HL-60/S4 treated with phorbol 12-myristate 13-acetate at 8.2 ng/mL for 4 days and 3 days (cell line): ENCODE measurements at regions not wholly inside any gene's neighbourhood (a gene's known extent, or its start where the extent isn't known, plus 50 kb on each side); places are given as distances from the start of the nearest gene placed in this dataset.

ENCODE experiments used
- in situ Hi-C: fragments of 300-500 bp; cut with MboI; formaldehyde crosslinking; loops from 2 replicates; pipeline ENCODE4 v1.15.0; 2022; ENCODE audit warnings: low sequenced_read_pairs

GRCh38 chr21:27101523-27101922 lies 134.6 kb upstream of the ADAMTS5 start:
- in situ Hi-C loops = no loop called here

GRCh38 chr21:27094184-27094948 lies 127.5 kb upstream of the ADAMTS5 start:
- in situ Hi-C loops = no loop called here

GRCh38 chr21:27086630-27087029 lies 119.7 kb upstream of the ADAMTS5 start:
- in situ Hi-C loops = no loop called here

GRCh38 chr21:27086186-27086585 lies 119.3 kb upstream of the ADAMTS5 start:
- in situ Hi-C loops = no loop called here

- in situ Hi-C loops = no loop called here
Measured at GRCh38 chr21:27085387-27085786, 118.5 kb upstream of the ADAMTS5 start.

- in situ Hi-C loops = no loop called here
Measured at GRCh38 chr21:27083144-27083543, 116.3 kb upstream of the ADAMTS5 start.

- in situ Hi-C loops = no loop called here
Measured at GRCh38 chr21:27082431-27083010, 115.6 kb upstream of the ADAMTS5 start.

GRCh38 chr21:27079636-27080240 lies 112.8 kb upstream of the ADAMTS5 start:
- in situ Hi-C loops = no loop called here

GRCh38 chr21:27078915-27079314 lies 112.0 kb upstream of the ADAMTS5 start:
- in situ Hi-C loops = no loop called here

GRCh38 chr21:27077501-27077900 lies 110.6 kb upstream of the ADAMTS5 start:
- in situ Hi-C loops = no loop called here

GRCh38 chr21:27076025-27076424 lies 109.1 kb upstream of the ADAMTS5 start:
- in situ Hi-C loops = no loop called here

GRCh38 chr21:27070861-27071670 lies 104.2 kb upstream of the ADAMTS5 start:
- in situ Hi-C loops = no loop called here

- in situ Hi-C loops = no loop called here
Measured at GRCh38 chr21:27068811-27069210, 101.9 kb upstream of the ADAMTS5 start.

GRCh38 chr21:27067226-27067625 lies 100.3 kb upstream of the ADAMTS5 start:
- in situ Hi-C loops = no loop called here

GRCh38 chr21:27062443-27062842 lies 95.6 kb upstream of the ADAMTS5 start:
- in situ Hi-C loops = no loop called here

GRCh38 chr21:27061770-27062169 lies 94.9 kb upstream of the ADAMTS5 start:
- in situ Hi-C loops = no loop called here

GRCh38 chr21:27060190-27060589 lies 93.3 kb upstream of the ADAMTS5 start:
- in situ Hi-C loops = no loop called here

- in situ Hi-C loops = no loop called here
Measured at GRCh38 chr21:27058673-27059605, 92.1 kb upstream of the ADAMTS5 start.

GRCh38 chr21:27057997-27058396 lies 91.1 kb upstream of the ADAMTS5 start:
- in situ Hi-C loops = no loop called here

GRCh38 chr21:27047658-27048314 lies 80.9 kb upstream of the ADAMTS5 start:
- in situ Hi-C loops = no loop called here
